SK-N-SH (cell line): ENCODE measurements at regions not wholly inside any gene's neighbourhood (a gene's known extent, or its start where the extent isn't known, plus 50 kb on each side); places are given as distances from the start of the nearest gene placed in this dataset.
A peak's percentile ranks its signal among the peaks of the same experiment; 100 is the strongest.

Experiments used
- CTCF ChIA-PET: fragments of 300-600, 350-600 bp; formaldehyde crosslinking; extraction: SDS; loops from one replicate; lab custom pipeline; 2021; lab: Yijun Ruan, JAX
- POLR2A ChIA-PET: fragments of 350-600 bp; sonication (Branson Sonifier 250); formaldehyde crosslinking; extraction: SDS; loops from one replicate; lab custom pipeline; 2020; ENCODE audit warnings: antibody characterized with exemption, inconsistent platforms; lab: Yijun Ruan, JAX
- DNase-seq: peaks from one replicate; pipeline ENCODE4 v3.0.0; 2012
- H2AFZ ChIP-seq: fragments of 200-600 bp; sonication (generic); 2 replicates; pipeline ENCODE4 v1.8.1; 2016; ENCODE audit warnings: antibody characterized with exemption, mild to moderate bottlenecking, low read depth
- H3F3A ChIP-seq: fragments of 200-600 bp; sonication (generic); replicated peaks from 2 replicates; pipeline ENCODE3; 2016; ENCODE audit warnings: antibody characterized with exemption, mild to moderate bottlenecking; ENCODE audit not compliant: insufficient read depth
- H3K27ac ChIP-seq, 2 experiments: fragments of 200-500 bp in 1 of 2; fragments of 200-600 bp in 1 of 2; sonication (Bioruptor generic) in 1 of 2; sonication (generic), shearing (Covaris generic) in 1 of 2; 2 replicates each; pipeline versions ENCODE4 v1.5.1 to v1.6.1; 2014 to 2016; ENCODE audit warnings: low read depth in 2 of 2, inconsistent platforms in 1 of 2, low read length in 1 of 2, mild to moderate bottlenecking in 1 of 2, mixed read lengths in 1 of 2
- H3K27me3 ChIP-seq: fragments of 200-600 bp; sonication (generic), shearing (Covaris generic); 2 replicates; pipeline ENCODE4 v1.6.1; 2016; ENCODE audit warnings: mixed run types; ENCODE audit not compliant: insufficient read depth
- H3K36me3 ChIP-seq, 2 experiments: fragments of 200-500 bp in 1 of 2; fragments of 200-600 bp in 1 of 2; sonication (Bioruptor generic) in 1 of 2; sonication (generic) in 1 of 2; replicated peaks in 1 of 2; 2 replicates each; pipeline versions ENCODE3 to v1.5.1; 2014 to 2016; ENCODE audit warnings: low read length in 1 of 2, mild to moderate bottlenecking in 1 of 2; ENCODE audit not compliant: insufficient read depth in 2 of 2, control insufficient read depth in 1 of 2
- H3K4me1 ChIP-seq, 2 experiments: fragments of 200-500 bp in 1 of 2; fragments of 200-600 bp in 1 of 2; sonication (Bioruptor generic) in 1 of 2; sonication (generic), shearing (Covaris generic) in 1 of 2; 2 replicates each; pipeline versions ENCODE4 v1.5.1 to v1.6.1; 2014 to 2016; ENCODE audit warnings: low read depth in 1 of 2, low read length in 1 of 2, mixed run types in 1 of 2; ENCODE audit not compliant: insufficient read depth in 2 of 2, control insufficient read depth in 1 of 2
- H3K4me2 ChIP-seq: fragments of 200-600 bp; sonication (generic), shearing (Covaris generic); 2 replicates; pipeline ENCODE4 v1.6.1; 2017; ENCODE audit warnings: mixed run types
- H3K4me3 ChIP-seq, 2 experiments: fragments of 200-500 bp in 1 of 2; fragments of 200-600 bp in 1 of 2; sonication (Bioruptor generic) in 1 of 2; sonication (generic), shearing (Covaris generic) in 1 of 2; 2 replicates each; pipeline versions ENCODE4 v1.5.1 to v1.8.1; 2014 to 2016; ENCODE audit warnings: low read depth in 2 of 2, inconsistent platforms in 1 of 2, low read length in 1 of 2, mild to moderate bottlenecking in 1 of 2, mixed read lengths in 1 of 2, moderate library complexity in 1 of 2
- H3K79me2 ChIP-seq: fragments of 200-600 bp; sonication (generic); 2 replicates; pipeline ENCODE4 v1.8.1; 2017; ENCODE audit warnings: mild to moderate bottlenecking; ENCODE audit not compliant: insufficient read depth
- H3K9ac ChIP-seq: fragments of 200-600 bp; sonication (generic); 2 replicates; pipeline ENCODE4 v1.6.1; 2017; ENCODE audit warnings: mixed run types
- H3K9me2 ChIP-seq: fragments of 200-600 bp; sonication (generic); 2 replicates; pipeline ENCODE4 v1.6.1; 2017; ENCODE audit warnings: mixed run types
- H3K9me3 ChIP-seq: fragments of 200-600 bp; sonication (generic); 2 replicates; pipeline ENCODE4 v1.6.1; 2017; ENCODE audit warnings: mixed run types, mild to moderate bottlenecking, moderate library complexity
- H4K20me1 ChIP-seq: fragments of 200-600 bp; sonication (generic); 2 replicates; pipeline ENCODE4 v1.6.1; 2017; ENCODE audit warnings: mild to moderate bottlenecking, mixed run types; ENCODE audit not compliant: insufficient read depth
- CTCF ChIP-seq: fragments of 200-600 bp; sonication (generic); IDR thresholded peaks from 2 replicates; pipeline ENCODE4 v1.6.1; 2017; ENCODE audit warnings: antibody characterized with exemption, mild to moderate bottlenecking, moderate library complexity
- ELF1 ChIP-seq: IDR thresholded peaks from 2 replicates; pipeline ENCODE4 v1.4.0; 2012
- FOSL2 ChIP-seq: IDR thresholded peaks from 2 replicates; pipeline ENCODE4 v1.4.0; 2012; ENCODE audit warnings: low read depth, mild to moderate bottlenecking, moderate library complexity, borderline replicate concordance
- FOXJ3 ChIP-seq: sonication (generic); formaldehyde crosslinking; IDR thresholded peaks from 2 replicates; pipeline ENCODE4 v1.5.1; 2020; ENCODE audit warnings: mild to moderate bottlenecking, missing genetic modification reagents
- FOXM1 ChIP-seq: IDR thresholded peaks from 2 replicates; pipeline ENCODE4 v1.4.0; 2012; ENCODE audit warnings: low read depth, mild to moderate bottlenecking
- NRF1 ChIP-seq: IDR thresholded peaks from 2 replicates; pipeline ENCODE4 v1.6.1; 2012; ENCODE audit warnings: low read depth, mild to moderate bottlenecking, low read length
- RAD21 ChIP-seq: IDR thresholded peaks from 2 replicates; pipeline ENCODE4 v1.6.1; 2012; ENCODE audit warnings: mild to moderate bottlenecking, low read length
- SIN3A ChIP-seq: IDR thresholded peaks from 2 replicates; pipeline ENCODE4 v1.6.1; 2012; ENCODE audit warnings: low read depth, mild to moderate bottlenecking, low read length, moderate library complexity, borderline replicate concordance
- SMC3 ChIP-seq: IDR thresholded peaks from 2 replicates; pipeline ENCODE4 v1.6.1; 2012; ENCODE audit warnings: low read depth, low read length, improper control_type of control experiment
- TCF12 ChIP-seq: IDR thresholded peaks from 2 replicates; pipeline ENCODE4 v1.4.0; 2012
- TEAD4 ChIP-seq: IDR thresholded peaks from 2 replicates; pipeline ENCODE4 v1.4.0; 2012; ENCODE audit warnings: mild to moderate bottlenecking, borderline replicate concordance; ENCODE audit not compliant: insufficient read depth
- USF2 ChIP-seq: fragments of 150-350 bp; IDR thresholded peaks from 2 replicates; pipeline ENCODE4 v1.6.1; 2017; ENCODE audit warnings: antibody characterized with exemption, low read length, low read depth, borderline replicate concordance
- ZBTB33 ChIP-seq: IDR thresholded peaks from 2 replicates; pipeline ENCODE4 v1.4.0; 2012; ENCODE audit warnings: low read depth, borderline replicate concordance
- TF ChIP-seq, protein P1 (sequence below): IDR thresholded peaks from 2 replicates; pipeline ENCODE4 v1.4.0; 2012; ENCODE audit warnings: low read depth, borderline replicate concordance

- Histone ChIP-seq H3K4me2 (no peak overlapping the region), H3K27ac (no peak overlapping the region), H3K4me3 (no peak overlapping the region), H3K9me2 (0 out of 2 replicates have a peak, but pooled peaks cover 2% of the 10 kb centered on the region), H3K9ac (no peak overlapping the region), H3K36me3 (peaks cover 0 to 4% of the 10 kb centered on the region in 2 experiments), H3K9me3 (no peaks in the 10 kb centered on the region), H3F3A (no peaks in the 10 kb centered on the region), H2AFZ (no peak overlapping the region), H3K27me3 (no peaks in the 10 kb centered on the region; the same call in 1 of the 2 replicates), H3K4me1 (no peaks in the 10 kb centered on the region; a peak in 1 of 4 replicates), H3K79me2 (no peaks in the 10 kb centered on the region), H4K20me1 (no peaks in the 10 kb centered on the region)
- CTCF ChIA-PET: interaction anchor here (0.7 kb wide), 2 partner anchors 18 to 943 kb away, joined by 3 read pairs; no protein-coding TSS in a partner anchor
- TF ChIP-seq FOSL2 (peak; percentile 57), ELF1 (no peak)
- POLR2A ChIA-PET: no interaction called here
- DNase-seq: no peak
These were observed 393.9 kb upstream of the CTSO start for GRCh38 chr4:156347412-156348075.

DNA sequence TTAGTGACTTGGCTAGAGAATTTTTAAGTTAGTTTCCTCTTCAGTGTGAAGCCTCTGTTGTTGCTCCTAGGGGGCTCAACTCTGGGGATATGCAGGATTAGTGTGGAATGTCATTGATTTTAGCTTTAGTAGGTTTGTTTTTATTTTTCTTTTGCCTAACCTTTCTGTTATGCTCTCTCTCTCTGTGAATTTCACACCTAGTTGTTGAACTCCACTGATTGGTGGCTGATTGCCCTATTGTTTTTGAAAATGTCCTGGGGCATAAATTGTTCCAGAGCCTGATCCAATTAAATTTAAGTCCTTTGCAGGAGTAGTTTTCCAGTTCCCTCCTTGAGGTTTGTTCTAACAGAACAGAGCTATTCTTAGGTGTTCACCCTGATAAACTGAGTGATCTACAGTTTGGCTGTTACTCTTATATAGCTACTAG, 393.3 kb upstream of the CTSO start:
- 0 out of 2 replicates have a peak, but pooled peaks cover 2% of the 10 kb centered on the region for H3K9me2 ChIP-seq
- H3K27me3 ChIP-seq: no peaks in the 10 kb centered on the region; the same call in 1 of the 2 replicates
- ChIA-PET CTCF (interaction anchor here (0.7 kb wide), 2 partner anchors 17 to 943 kb away, joined by 3 read pairs; no protein-coding TSS in a partner anchor), POLR2A (no interaction called here)
- no peak overlapping the region for H3K9ac ChIP-seq
- H3K36me3 ChIP-seq: peaks cover 0 to 4% of the 10 kb centered on the region in 2 experiments
- no peak overlapping the region for H2AFZ ChIP-seq
- H3K4me3 ChIP-seq: no peak overlapping the region
- H3F3A ChIP-seq: no peaks in the 10 kb centered on the region
- H3K4me2 ChIP-seq: no peak overlapping the region
- no peak for TF ChIP-seq TCF12
- TF ChIP-seq, protein P1, sequence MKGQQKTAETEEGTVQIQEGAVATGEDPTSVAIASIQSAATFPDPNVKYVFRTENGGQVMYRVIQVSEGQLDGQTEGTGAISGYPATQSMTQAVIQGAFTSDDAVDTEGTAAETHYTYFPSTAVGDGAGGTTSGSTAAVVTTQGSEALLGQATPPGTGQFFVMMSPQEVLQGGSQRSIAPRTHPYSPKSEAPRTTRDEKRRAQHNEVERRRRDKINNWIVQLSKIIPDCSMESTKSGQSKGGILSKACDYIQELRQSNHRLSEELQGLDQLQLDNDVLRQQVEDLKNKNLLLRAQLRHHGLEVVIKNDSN: no peak
- TF ChIP-seq SIN3A: no peak
- no peak for TF ChIP-seq ZBTB33
- TF ChIP-seq TEAD4: no peak
- TF ChIP-seq USF2: no peak
- TF ChIP-seq SMC3: no peak
- TF ChIP-seq CTCF: no peak
- TF ChIP-seq RAD21: no peak
- TF ChIP-seq ELF1: no peak
- no peak for TF ChIP-seq FOXJ3 (CRISPR knock-in tag)
- TF ChIP-seq FOXM1: no peak
- no peak for TF ChIP-seq NRF1
- no peaks in the 10 kb centered on the region; a peak in 1 of 4 replicates for H3K4me1 ChIP-seq
- DNase-seq: no peak
- no peak overlapping the region for H3K27ac ChIP-seq
- H3K9me3 ChIP-seq: no peaks in the 10 kb centered on the region
- H4K20me1 ChIP-seq: no peaks in the 10 kb centered on the region
- H3K79me2 ChIP-seq: no peaks in the 10 kb centered on the region
